ENCODE measurements at regions not wholly inside any gene's neighbourhood (a gene's known extent, or its start where the extent isn't known, plus 50 kb on each side); places are given as distances from the start of the nearest gene placed in this dataset.
"Not testable (repeated sequence)": the region's sequence is repeated elsewhere in the genome, so short reads cannot be mapped to it uniquely, and the experiment has no call there.

- H3K4me1 Mint-ChIP-seq: peaks cover 35% of the 10 kb centered on the region
- Histone ChIP-seq H3K27me3 (ENCODE audit: control insufficient read depth, insufficient read depth, low read length, poor library complexity, severe bottlenecking) (no peaks in the 10 kb centered on the region), H3K9ac (ENCODE audit: extremely low read depth, low read length, poor library complexity, severe bottlenecking) (no peak overlapping the region), H3K4me3 (ENCODE audit: low read length) (no peak overlapping the region), H3K4me1 (ENCODE audit: control insufficient read depth, insufficient read depth, low read length) (peaks cover 9% of the 10 kb centered on the region), H3K36me3 (ENCODE audit: control insufficient read depth, insufficient read depth, low read length) (no peaks in the 10 kb centered on the region), H3K9me3 (ENCODE audit: control insufficient read depth, low read length) (no peaks in the 10 kb centered on the region), H3K27ac (ENCODE audit: low read depth, low read length) (no peak overlapping the region)
- 86 to 95% methylated on average over 4 of the region's 4 CpGs for WGBS, 2 experiments (ENCODE audit: insufficient coverage in 1 of 2, insufficient read length in 1 of 2)
- no peaks in the 10 kb centered on the region for H3K9me3 Mint-ChIP-seq
- no peak for DNase-seq
- no peak overlapping the region for H3K4me3 Mint-ChIP-seq
- H3K27ac Mint-ChIP-seq: no peak overlapping the region
- no peaks in the 10 kb centered on the region for H3K27me3 Mint-ChIP-seq (ENCODE audit: insufficient read depth)
- TF ChIP-seq CTCF (conservative IDR thresholded peaks at IDR 0.05): no peak
- no peaks in the 10 kb centered on the region for H3K36me3 Mint-ChIP-seq (ENCODE audit: low read depth)
Observed at GRCh38 chr12:46659824-46660223, 166.0 kb downstream of the SLC38A4 start.

GRCh38 chr12:46659032-46659650, 166.7 kb downstream of the SLC38A4 start:
- 84 to 92% methylated on average over 7 to 10 of the region's 10 CpGs for WGBS, 2 experiments (ENCODE audit: insufficient coverage in 1 of 2, insufficient read length in 1 of 2)
- no peaks in the 10 kb centered on the region for H3K9me3 Mint-ChIP-seq
- TF ChIP-seq CTCF (conservative IDR thresholded peaks at IDR 0.05): no peak

GRCh38 chr12:46657453-46658411, 168.1 kb downstream of the SLC38A4 start:
- no peak for TF ChIP-seq CTCF (conservative IDR thresholded peaks at IDR 0.05)
- no peak overlapping the region for H3K27ac ChIP-seq (ENCODE audit: low read depth, low read length)

More at GRCh38 chr12:46659032-46659650, 166.7 kb downstream of the SLC38A4 start:
- DNase-seq: no peak
- Mint-ChIP-seq H3K4me3 (no peak overlapping the region), H3K27me3 (ENCODE audit: insufficient read depth) (no peaks in the 10 kb centered on the region), H3K36me3 (ENCODE audit: low read depth) (no peaks in the 10 kb centered on the region), H3K27ac (no peak overlapping the region), H3K4me1 (peaks cover 34% of the 10 kb centered on the region)
- Histone ChIP-seq H3K4me3 (ENCODE audit: low read length) (no peak overlapping the region), H3K36me3 (ENCODE audit: control insufficient read depth, insufficient read depth, low read length) (no peaks in the 10 kb centered on the region), H3K27ac (ENCODE audit: low read depth, low read length) (no peak overlapping the region), H3K9ac (ENCODE audit: extremely low read depth, low read length, poor library complexity, severe bottlenecking) (no peak overlapping the region), H3K4me1 (ENCODE audit: control insufficient read depth, insufficient read depth, low read length) (peaks cover 9% of the 10 kb centered on the region), H3K9me3 (ENCODE audit: control insufficient read depth, low read length) (no peaks in the 10 kb centered on the region), H3K27me3 (ENCODE audit: control insufficient read depth, insufficient read depth, low read length, poor library complexity, severe bottlenecking) (no peaks in the 10 kb centered on the region)

GRCh38 chr12:46655984-46656383, 169.8 kb downstream of the SLC38A4 start:
- WGBS, 2 experiments (ENCODE audit: insufficient coverage in 1 of 2, insufficient read length in 1 of 2): 90 to 96% methylated on average over 2 to 3 of the region's 3 CpGs
- H3K27me3 Mint-ChIP-seq (ENCODE audit: insufficient read depth); H3K27ac ChIP-seq (ENCODE audit: low read depth, low read length); H3K27me3 ChIP-seq (ENCODE audit: control insufficient read depth, insufficient read depth, low read length, poor library complexity, severe bottlenecking); H3K27ac Mint-ChIP-seq; DNase-seq; H3K9me3 Mint-ChIP-seq; H3K36me3 Mint-ChIP-seq (ENCODE audit: low read depth); H3K4me3 ChIP-seq (ENCODE audit: low read length); H3K9ac ChIP-seq (ENCODE audit: extremely low read depth, low read length, poor library complexity, severe bottlenecking); H3K9me3 ChIP-seq (ENCODE audit: control insufficient read depth, low read length); H3K36me3 ChIP-seq (ENCODE audit: control insufficient read depth, insufficient read depth, low read length); H3K4me1 ChIP-seq (ENCODE audit: control insufficient read depth, insufficient read depth, low read length); H3K4me3 Mint-ChIP-seq: not testable (repeated sequence)
- peaks cover 23% of the 10 kb centered on the region for H3K4me1 Mint-ChIP-seq

More at GRCh38 chr12:46657453-46658411, 168.1 kb downstream of the SLC38A4 start:
- peaks cover 9% of the 10 kb centered on the region for H3K4me1 ChIP-seq (ENCODE audit: control insufficient read depth, insufficient read depth, low read length)
- H3K9me3 ChIP-seq (ENCODE audit: control insufficient read depth, low read length): no peaks in the 10 kb centered on the region
- Mint-ChIP-seq H3K4me1 (peaks cover 34% of the 10 kb centered on the region), H3K36me3 (ENCODE audit: low read depth) (no peaks in the 10 kb centered on the region), H3K27me3 (ENCODE audit: insufficient read depth) (no peaks in the 10 kb centered on the region), H3K9me3 (no peaks in the 10 kb centered on the region), H3K27ac (no peak overlapping the region), H3K4me3 (no peak overlapping the region)
- no peaks in the 10 kb centered on the region for H3K27me3 ChIP-seq (ENCODE audit: control insufficient read depth, insufficient read depth, low read length, poor library complexity, severe bottlenecking)
- H3K9ac ChIP-seq (ENCODE audit: extremely low read depth, low read length, poor library complexity, severe bottlenecking): no peak overlapping the region
- WGBS, 2 experiments (ENCODE audit: insufficient coverage in 1 of 2, insufficient read length in 1 of 2): 84 to 86% methylated on average over 3 to 4 of the region's 4 CpGs
- H3K4me3 ChIP-seq (ENCODE audit: low read length): no peak overlapping the region
- H3K36me3 ChIP-seq (ENCODE audit: control insufficient read depth, insufficient read depth, low read length): no peaks in the 10 kb centered on the region
- no peak for DNase-seq
